Ovary (tissue), 3 donors: ENCODE measurements at regions not wholly inside any gene's neighbourhood (a gene's known extent, or its start where the extent isn't known, plus 50 kb on each side); places are given as distances from the start of the nearest gene placed in this dataset.

Experiments used
- CTCF ChIP-seq, 3 donors: fragments of 450-650 bp in 2 of 3; fragments of 200-600 bp in 1 of 3; IDR thresholded peaks; one replicate each; pipeline versions ENCODE4 v1.5.1 to v1.8.0; 2016 to 2022; ENCODE audit warnings: antibody characterized with exemption in 3 of 3, mild to moderate bottlenecking in 1 of 3
- EP300 ChIP-seq: sonication (generic); formaldehyde crosslinking; IDR thresholded peaks from one replicate; pipeline ENCODE4 v1.6.1; 2017; ENCODE audit warnings: antibody characterized with exemption
- POLR2A ChIP-seq: fragments of 450-650 bp; IDR thresholded peaks from one replicate; pipeline ENCODE4 v1.6.1; 2017; ENCODE audit warnings: antibody characterized with exemption, mild to moderate bottlenecking, moderate library complexity
- donor health status: DM: no; HTN: no; CAD: no.

GRCh38 chr6:105817961-105818360 is 268.2 kb upstream of the PRDM1 start:
- TF ChIP-seq CTCF (IDR thresholded peaks at IDR 0.05) (no peak), POLR2A (no peak), EP300 (no peak)
